DMS 273 treated with DMSO at 0.1 percent for 48 hours (cell line): ENCODE measurements at regions not wholly inside any gene's neighbourhood (a gene's known extent, or its start where the extent isn't known, plus 50 kb on each side); places are given as distances from the start of the nearest gene placed in this dataset.

ENCODE experiments used
- DNase-seq: peaks from one replicate; lab custom pipeline; 2025; lab: John Stamatoyannopoulos, UW

DNA sequence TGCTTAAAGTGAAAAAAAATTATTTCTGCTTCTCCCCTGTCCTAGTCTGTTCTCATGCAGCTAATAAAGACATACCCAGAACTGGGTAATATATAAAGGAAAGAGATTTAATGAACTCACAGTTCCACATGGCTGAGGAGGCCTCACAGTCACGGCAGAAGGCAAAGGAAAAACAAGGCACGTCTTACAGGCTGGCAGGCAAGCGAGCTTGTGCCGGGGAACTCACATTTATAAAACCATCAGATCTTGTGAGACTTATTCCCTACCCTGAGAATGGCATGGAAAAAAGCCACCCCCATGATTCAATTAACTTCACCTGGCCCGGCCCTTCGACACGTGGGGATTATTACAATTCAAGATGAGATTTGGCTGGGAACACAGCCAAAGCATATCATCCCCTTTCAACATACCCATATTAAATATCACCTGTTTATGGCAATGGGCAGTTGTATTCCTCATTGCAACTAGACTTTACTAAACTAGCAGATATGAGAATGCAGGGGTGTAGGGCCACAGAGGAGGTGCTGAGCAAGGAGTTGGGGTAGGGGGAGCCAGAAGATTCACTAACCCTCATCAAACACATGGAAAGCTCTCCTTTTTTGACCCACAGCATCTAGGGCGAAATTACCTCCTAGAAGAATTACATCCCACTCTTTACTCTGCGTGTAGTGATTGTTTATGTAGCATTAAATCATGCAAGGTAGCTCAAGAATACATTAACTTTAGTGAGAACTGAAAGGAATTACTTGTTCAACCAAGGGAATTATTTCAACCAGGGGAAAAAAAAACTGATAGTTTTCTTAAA is 183.3 kb upstream of the DOK6 start:
- peak; percentile 51 for DNase-seq

DNA sequence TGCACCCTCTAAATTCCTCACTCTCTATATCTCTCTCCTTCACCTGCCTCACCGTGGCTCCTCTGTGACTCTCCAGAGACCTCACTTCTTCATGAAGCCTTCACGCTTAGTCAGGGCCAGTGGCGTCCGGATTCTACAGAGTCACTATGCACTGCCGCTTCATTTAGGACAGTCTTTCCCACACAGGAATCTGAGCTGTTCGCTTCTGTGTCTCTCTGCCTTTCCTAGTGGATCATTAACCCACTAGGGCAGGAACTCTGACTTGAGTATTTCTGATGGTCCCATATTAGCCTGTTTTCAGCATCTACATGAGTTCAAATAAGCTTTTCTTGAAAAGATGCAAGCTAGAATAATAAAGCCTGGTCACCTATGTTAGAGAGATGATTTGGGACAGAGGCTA is 180.2 kb upstream of the DOK6 start:
- DNase-seq: no peak

DNA sequence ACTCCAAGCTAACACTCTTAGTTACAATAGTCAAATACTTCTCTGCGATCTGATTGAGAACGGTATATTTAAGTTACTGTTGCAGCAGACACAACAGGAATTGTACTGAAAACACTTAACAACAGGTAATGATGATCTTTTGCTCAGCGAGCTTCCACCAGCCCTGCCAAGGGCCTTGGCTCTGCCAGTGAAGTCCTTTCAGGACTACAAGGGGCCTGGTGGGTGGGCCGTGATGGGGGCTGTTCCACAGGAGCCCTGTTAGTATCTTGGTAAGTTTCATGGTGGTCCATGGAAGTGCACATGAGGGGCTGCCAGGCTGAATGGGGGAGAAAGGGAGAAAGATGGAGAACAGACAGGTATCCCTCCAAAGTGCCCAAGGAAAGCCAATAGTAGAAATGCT is 178.6 kb upstream of the DOK6 start:
- no peak for DNase-seq

DNA sequence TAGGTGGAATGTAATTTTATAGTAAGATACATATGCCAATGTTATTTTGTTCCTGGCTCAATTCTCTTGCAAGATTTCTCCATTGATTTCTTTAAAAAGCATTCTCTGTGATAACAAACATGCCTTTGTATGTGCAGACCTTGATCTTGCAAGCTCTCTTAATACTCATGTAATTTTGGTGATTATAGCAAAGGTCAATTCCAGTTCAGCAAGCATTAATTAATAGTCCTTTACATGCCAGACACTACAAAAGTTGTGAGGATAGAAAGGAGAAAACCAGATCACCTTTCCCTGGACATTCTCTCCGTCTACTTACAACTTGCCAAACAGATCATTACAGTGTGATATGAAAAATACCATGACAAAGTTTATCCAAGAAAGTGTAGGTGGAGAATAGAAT is 173.7 kb upstream of the DOK6 start:
- no peak for DNase-seq

DNA sequence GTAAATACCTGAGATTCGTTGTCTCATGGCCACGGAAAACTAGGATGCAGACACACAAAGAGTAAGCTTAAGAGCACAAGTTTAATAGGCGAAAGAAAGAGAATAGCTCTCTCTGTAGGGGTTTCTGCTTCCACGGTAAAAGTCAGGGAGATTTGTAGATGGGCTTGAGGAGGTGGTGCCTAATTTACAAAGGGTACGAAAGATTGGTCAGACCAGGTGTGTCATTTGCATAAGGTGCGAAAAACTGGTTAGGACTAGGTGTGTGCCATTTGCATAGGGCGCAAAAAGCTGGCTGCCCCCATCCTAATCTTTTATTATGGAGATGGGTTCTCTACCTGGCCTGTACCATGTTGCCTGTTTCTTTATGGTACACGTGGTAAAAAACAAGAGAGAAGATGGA is 170.5 kb upstream of the DOK6 start:
- DNase-seq: no peak

DNA sequence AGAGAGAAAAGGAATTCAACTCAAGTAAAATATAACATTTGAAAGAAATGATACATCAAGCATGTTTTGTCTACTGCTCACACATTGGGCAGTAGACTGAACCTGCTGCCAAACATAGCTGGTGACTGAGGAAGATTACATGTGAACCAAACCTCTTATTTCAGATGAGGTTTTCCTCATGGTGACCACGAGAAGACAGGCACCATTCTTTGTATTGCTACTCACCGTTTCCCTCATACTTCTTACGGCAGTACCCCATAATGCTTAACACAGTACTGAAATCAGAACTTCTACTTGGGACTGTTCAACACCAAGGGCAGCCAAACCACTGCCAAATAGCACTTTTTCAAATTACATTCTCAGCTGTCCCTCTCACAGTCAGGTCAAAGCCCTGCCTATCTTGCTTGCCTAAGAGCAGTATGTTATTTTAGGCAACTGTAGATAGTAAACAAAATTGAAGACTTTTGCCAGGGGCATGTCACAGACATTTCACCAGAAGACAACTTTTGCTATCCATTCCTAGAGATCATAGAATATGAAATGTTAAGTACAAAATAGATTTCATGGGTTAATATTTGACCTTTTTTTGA is 167.1 kb upstream of the DOK6 start:
- DNase-seq: no peak

DNA sequence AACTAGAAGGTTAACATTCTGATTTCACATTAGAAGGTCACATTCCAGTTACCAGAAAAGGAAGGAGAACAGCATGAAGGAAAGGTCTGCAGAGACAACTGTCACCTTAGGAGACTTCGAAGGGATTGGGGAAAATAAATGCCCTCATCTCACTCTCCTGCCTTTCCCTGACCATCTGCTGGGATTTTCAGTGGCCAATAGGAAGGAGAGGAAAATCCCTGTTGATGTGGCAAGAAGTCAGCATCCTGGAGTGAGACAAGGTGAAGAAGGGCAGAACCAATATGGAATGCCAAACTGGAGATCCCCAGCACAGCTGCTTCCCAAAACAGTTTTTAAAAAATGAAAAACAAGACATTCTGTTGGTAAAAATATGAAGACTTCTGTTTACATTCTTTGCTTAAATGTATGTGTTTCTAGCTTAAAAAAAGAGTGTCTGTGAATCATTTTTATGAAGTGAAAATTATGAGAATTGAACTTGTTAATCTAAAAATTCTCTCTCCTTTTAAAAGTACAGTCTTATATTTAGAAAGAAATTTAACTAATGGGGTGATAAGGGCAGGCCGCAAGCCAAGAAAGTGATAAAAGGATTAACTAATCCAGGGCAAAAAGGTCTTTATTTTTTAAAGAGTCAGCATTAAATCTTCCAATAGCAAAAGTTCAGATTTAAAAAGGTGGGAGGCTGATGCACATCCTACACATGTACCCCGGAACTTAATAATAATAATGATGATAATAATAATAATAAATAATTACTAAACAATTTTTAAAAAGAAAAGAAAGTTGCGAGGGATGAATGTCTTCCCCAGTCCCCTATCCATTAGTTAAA is 160.6 kb upstream of the DOK6 start:
- DNase-seq: peak; percentile 82

DNA sequence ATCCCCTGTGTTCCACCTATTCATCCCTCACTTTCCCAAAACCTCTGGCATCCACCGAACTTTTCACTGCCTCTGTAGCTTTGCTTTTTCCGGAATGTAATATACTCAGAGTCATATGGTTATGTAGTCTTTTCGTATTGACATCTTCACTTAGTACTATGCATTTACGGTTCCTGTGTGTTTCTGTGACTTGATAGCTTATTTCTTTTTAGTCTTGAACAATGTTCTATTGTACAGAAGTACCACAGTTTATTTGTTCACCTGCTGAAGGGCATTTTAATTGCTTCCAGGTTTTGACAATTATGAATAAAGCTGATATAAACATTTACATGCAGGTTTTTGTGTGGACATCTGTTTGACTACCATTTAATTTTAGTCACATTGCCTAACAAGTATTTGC is 154.7 kb upstream of the DOK6 start:
- no peak for DNase-seq

DNA sequence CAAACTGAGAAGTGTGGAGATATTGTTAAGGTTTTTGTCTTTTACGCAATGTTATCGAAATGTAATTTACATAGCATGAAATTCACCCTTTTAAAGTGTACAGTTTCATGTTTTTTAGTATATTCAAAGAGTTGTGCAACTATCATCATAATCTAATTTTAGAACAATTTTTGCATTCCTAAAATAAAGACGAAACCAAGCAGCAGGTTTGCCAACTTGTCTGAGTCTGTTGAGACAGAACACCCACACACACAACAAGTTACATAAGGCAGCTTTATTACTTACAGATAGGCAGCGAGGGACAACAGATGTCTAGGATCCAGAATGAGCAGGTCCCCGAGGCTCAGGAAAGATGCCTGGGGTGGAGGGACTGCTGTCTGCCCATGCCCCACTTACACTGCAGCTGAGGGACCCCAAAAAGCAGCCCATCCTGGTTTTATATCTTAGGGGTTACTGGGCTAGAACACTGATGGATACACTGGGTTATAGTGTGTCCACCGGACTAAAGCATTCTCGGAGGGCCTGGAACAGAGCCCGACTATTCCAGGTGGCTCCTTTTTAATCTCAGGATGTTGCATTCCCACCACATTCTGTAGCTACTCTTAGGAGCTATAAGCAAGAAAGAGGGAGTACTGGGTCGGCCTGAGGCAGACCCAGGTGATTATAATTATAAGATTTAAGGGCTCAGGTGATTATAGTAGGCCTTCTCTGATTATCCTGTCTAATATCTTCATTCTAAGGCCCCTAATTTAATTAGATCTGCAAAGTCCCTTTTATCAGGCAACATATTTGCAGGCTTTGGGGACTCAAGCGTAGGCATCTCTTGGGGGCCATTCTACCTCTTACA is 150.2 kb upstream of the DOK6 start:
- DNase-seq: peak; percentile 65

DNA sequence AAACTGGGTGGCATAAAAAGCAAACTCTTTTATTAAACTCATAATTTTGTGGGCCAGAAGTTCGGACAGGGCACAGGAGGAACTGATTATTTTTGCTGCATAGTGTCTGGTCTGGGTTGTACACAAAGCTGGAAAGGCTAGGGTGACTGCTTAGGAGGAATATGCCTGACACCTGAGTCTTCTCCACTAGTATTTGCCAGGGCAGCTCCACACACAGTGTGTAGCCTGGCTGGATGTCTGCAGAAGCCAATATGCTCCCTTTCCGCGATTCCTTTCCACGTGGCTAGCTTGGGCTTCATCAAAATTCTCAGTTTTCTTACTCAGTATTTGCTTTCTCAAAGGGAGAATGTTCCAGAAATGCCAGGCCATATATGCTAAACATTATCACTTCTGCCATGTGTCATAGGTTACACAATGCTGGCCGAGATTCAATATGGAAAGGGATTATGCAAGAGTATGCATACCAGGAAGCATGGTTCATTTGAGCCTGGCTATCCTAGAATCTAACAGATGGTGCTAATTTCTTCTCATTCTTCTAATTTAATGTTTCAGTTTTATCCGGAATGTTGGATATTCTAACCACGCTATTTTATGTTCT is 142.7 kb upstream of the DOK6 start:
- DNase-seq: peak; percentile 70

DNA sequence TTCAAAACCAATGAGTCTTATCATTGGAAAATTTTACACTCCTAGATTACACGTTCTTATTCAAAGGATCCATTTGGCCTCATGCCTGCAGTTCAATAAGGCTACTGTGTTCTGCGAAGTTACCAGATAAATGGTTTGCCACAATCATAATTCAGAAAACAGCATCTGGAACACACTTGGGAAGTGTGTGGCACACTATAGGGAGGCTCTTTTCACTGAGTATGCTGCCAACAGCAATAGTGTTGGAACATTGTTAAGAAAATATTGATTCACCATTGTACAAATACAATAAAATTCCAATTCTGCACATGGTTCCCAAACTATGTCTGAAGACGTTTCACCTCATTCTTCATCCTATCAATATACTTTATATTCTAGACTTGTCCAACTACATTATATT is 141.4 kb upstream of the DOK6 start:
- no peak for DNase-seq

DNA sequence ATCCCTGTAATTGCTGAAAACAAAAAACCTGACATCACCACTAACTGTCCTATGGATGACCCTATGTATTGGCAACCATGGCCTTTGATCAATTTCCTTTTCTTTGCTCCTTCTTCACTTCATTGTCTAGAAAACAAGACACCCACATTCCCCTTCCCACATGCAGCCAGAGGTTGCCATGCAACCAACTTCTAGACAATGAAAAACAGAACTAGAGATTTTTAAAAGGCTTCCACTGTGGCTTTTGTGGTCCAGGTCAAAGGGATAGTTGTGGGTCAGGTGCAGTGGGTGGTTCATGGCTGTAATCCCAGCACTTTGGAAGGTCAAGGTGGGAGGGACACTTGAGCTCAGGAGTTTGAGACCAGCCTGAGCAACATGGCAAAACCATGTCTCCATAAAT is 139.3 kb upstream of the DOK6 start:
- DNase-seq: no peak

DNA sequence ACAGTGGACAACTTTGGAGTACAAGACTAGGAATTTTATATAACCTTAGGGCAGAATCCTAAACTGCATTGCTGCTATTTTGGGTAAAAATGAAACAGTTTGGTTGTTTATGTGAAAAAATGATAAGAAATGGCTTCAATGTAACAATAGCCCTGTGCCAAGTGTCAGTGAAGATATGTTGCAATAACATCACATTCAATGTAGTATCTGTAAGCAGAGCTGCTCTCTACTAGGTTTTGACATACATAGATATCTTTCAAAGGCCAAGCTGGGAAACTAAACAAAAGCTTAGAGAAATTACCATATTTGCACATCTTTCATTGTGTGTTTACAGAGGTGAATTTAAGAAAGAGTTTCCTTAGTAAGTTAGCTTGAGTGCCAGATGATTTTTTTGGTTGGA is 135.0 kb upstream of the DOK6 start:
- no peak for DNase-seq

DNA sequence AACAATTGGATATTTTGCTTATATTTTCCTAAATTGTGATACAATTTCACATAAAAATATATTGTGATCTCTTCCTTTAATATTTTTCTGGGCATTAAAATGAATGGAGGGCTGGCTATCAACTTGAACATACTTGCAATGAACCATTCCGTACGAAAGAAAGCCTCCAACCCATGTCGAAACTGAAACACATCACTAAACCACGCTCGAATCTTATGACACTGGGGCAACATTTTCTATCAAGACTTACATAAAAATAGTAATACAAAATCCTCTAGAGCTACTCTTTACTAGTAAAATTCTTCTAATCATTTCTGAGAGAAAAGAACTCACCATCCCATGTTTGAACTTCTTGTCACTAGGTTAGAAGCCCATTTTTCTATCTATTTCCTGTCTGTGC is 132.8 kb upstream of the DOK6 start:
- DNase-seq: no peak

DNA sequence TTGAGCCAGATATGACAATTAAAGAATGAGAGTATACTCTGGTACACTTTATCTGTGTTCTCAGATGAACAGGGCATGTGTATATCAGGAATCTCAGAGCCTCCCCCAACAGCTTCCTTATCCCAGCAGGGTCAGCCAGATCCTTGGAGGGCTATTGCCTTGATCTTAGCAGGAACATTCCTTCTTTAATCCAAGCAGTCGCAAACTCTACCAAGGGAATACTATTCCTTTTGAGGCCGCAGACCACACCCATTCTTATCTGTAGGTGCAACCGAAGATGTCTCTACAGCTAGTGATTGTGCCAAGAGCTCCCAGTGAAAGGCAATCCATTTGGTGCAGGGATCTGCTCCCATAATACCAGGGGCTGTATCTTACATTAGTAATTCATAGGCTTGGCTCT is 118.3 kb upstream of the DOK6 start:
- no peak for DNase-seq

DNA sequence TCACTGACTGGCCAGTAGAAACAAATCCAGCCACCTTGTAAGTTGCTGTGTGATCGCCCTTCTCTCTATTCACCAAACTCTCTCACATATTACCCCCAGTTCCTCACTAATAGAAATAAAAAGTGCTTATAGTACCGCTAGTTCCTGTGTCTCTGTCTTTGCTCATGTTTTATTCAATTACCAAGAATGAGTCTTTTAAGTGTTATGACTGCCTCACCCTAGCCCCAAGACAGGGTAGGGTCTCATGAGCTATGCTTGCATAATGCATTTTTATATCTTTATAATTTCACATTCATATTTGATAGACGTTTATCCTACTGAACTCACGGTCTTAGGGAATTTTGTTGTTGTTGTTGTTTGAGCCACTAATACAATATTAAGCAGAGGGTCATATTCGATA is 109.6 kb upstream of the DOK6 start:
- no peak for DNase-seq

DNA sequence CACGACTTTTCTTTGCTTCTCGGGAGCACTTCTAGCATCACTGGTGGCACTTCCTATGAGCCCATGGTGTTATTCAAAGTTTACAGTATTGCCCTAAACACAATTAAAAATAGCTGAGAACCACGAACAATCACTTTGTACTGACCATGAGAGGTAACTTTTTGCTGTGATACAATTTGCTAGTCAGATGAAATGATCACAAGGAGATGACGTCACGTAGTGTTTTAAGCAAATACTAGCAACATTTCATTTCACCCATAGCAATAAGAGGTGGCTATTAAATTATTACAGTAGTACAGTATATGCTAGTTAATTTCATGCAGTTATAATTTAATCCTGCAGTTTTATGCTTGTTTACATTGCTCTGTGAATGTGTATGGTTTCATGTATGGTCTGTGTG is 108.9 kb upstream of the DOK6 start:
- no peak for DNase-seq

DNA sequence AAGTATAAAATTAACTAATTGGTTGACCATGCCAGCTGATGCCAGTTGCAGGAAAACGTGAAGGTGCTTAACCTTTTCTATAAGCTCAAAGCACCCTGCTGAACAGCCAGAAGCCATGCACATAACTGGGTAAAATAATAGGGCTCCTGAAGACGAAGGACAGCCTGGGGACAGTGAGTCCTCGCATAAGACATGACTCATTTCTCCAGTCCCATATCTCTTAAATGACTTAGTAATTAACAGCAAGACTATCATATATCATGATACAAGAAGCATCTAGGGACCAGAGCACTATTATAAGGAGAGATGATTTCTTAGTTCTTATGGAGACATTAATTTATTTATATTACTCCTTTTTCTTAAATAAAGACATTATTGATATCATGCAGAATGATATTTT is 100.5 kb upstream of the DOK6 start:
- DNase-seq: no peak

DNA sequence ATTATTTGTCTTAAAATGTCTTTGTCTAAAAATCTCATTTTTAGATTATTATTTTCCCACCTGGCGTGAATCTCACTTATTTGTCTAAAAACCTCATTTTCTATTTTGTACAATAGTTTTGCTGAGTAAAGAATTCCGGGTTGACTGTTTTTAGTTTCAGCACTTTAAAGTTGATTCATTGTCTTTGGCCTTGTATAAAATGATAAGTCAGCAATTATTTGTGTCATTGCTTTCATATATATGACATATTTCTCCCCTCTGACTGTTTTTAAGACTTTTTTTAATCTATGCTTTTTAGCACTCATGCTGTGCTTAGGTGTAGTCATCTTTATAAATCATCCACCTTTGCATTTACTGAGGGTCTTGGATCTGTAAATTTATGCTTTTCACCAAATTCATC is 92.1 kb upstream of the DOK6 start:
- no peak for DNase-seq

DNA sequence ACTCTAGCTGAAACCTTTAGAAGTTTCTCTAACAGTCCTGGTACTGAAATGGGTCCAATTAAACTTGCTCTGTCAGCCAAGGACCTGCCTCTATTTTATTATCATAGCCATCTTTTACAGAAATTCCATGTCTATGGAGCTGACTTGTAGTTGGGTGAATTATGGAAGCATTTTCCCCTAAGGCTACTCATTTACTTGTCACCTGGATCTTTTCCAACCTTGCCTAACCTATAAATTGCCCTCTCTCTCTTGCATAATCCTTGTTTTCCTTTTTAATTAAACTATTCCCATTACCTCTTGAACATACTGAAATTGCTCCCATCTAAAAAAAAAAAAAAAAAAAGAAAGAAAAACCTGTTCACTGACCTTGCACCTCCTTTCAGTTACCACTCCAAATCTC is 74.6 kb upstream of the DOK6 start:
- no peak for DNase-seq

DNA sequence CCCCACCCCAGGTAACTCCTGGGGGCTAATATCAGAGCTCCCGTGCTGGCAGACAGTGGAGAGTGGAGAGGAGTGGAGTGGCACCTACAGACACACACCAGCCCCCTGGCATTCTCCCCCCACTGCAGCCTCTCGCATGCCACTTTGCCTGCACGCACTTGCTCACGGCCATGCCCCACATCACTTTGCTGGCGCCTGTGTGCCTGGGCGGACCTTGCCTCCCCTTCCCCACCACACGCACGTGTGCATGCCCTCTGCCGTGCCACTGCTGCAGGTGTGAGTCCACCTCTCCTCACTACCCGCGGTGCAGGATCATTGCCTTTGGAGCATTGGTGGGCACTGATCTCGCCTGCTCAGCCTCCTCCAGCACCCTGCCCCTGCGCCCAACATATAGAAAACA is 72.6 kb upstream of the DOK6 start:
- DNase-seq: no peak
